NOMO-1 (cell line): ENCODE measurements at regions not wholly inside any gene's neighbourhood (a gene's known extent, or its start where the extent isn't known, plus 50 kb on each side); places are given as distances from the start of the nearest gene placed in this dataset.
A peak's percentile ranks its signal among the peaks of the same experiment; 100 is the strongest.

Experiments
- DNase-seq, 2 experiments: peaks; one replicate each; lab custom pipeline; 2025; ENCODE audit not compliant: unreplicated experiment in 2 of 2; lab: John Stamatoyannopoulos, UW

DNA sequence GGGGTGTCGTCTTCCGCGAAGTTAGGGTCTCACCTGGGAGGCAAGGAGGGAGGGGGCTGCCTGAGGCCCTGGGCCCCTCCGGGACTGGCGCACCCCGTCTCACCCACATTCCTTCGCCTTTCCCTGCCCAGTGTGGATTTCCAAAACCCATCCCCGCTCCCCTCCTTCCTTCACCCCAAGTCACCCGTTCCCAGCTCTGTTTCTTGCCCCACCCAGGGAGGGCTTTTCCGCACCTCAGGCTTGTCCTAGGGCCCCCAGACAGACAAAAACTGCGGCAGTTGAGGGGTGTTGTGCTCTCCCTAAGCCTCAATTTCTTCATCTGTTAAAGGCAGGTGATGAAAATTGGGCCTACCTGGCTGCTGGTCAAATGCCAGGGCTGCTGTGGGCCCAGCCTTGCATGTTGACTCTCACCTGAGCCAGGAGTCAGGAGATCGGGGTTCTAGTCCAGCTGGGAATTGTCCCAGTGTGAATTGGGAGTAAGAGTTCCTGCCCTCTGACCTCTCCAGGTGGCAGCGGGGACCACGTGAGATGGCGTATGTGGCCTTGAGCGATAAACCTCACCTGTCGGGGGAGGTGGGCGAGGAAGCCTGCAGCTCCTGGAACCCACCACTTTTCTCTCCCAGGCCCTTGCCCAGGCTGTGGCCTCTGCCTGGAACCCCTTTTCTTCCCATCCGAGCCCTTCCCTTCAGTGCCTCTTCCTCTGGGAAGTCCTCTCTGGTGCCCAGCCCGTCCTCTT is 143.4 kb upstream of the IER5L start:
- no peak for DNase-seq

DNA sequence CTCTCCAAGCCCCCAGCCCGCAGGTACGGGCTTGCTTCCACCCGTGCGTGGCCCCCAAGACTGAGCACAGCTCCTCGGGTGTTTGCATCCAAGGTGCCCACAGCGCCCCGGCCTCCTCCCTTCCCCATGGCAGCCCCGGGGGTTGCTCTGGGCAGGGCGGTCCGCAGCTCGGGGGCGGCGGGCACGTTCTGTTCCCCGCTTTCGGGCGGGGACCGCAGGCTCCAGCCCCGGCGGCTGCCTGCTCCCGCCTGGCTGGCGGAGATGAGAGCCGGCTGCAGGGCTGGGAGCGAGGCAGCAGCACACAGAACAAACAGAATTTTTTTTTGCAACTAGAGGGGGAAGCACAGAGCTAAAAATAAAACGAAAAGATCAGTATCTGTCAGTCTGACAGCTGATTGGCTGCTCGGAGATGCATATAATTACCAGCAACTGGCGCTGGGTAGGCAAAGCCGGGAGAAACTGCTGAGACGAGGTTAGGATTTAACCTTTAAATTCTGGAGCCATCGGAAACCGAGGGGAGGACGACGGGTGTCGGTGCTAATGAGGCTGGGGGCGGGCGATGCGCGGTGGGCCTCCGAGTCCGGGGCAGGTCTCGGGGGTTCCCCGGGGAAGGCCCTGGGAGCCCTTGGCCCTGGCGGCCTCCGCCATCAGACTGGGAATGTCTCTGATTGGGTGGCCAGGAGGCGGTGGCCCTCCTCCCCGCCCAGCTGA is 142.7 kb upstream of the IER5L start:
- peak; percentile 89 to 93 for DNase-seq

DNA sequence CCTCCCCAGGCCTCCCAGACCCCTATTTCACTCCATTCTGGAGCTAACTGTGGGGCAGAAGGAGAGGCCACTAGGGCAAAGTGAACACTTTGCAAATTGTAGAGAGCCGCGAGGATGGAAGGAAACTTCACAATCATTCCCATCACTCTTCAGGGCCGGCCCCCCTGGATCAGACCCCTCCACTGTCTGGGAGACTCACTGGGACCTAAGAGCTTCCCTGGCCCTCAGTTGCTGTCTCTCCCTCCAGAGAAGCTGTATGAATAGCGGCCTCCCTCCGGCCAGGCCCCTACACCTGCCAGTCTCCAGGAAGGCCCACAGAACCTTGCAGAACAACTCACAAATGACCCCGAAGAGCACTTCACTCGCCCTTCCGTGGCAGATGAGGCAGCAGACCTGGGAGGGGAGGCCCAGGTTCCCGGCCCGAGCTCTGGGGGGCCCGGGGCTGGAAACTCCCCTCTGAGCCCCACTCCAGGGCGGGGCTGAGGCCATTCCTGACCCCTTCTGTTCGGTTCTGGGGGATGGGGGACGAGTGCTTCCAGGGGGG is 141.9 kb upstream of the IER5L start:
- DNase-seq: no peak

DNA sequence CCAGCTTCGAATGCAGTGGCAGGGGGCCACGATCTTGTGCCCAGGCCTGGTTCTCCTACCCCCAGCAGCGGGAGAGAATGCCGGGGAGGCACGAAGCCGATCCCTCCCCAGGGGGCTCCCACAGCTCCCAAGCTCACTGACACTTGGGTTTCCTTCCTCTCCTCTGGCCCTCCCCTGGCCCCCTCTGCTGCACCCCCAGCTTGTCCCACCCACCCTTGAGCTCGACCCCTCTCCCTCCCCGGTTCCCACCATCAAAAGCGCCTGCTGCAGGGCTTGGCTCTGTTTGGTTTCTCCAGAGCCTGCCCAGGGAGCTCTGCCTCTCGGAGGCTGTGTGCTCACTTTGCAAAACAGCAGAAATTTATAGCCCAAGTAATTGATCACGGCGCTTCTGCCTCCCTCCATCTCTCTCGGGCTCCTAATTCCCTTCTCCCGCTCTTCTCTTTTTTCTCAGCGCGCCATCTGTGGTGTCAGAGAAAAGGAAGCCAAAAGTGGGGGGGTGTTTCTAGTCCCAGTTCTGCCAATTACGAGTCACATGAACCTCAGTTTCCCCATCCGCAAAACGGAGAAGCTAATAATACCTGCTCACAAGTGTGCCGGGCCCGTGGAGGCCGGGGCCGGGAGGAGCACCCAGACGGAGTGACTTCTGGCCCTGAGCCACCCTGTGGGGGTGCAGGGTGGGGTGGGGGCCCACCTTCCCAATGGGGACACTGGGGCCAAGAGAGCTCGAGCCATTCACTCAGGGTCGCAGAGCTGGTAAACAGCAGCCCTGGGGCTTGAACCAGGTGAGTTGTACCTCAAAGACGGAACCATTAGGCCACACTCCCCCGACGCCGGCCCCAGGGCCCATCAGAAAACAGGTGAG is 141.2 kb upstream of the IER5L start:
- DNase-seq: no peak

DNA sequence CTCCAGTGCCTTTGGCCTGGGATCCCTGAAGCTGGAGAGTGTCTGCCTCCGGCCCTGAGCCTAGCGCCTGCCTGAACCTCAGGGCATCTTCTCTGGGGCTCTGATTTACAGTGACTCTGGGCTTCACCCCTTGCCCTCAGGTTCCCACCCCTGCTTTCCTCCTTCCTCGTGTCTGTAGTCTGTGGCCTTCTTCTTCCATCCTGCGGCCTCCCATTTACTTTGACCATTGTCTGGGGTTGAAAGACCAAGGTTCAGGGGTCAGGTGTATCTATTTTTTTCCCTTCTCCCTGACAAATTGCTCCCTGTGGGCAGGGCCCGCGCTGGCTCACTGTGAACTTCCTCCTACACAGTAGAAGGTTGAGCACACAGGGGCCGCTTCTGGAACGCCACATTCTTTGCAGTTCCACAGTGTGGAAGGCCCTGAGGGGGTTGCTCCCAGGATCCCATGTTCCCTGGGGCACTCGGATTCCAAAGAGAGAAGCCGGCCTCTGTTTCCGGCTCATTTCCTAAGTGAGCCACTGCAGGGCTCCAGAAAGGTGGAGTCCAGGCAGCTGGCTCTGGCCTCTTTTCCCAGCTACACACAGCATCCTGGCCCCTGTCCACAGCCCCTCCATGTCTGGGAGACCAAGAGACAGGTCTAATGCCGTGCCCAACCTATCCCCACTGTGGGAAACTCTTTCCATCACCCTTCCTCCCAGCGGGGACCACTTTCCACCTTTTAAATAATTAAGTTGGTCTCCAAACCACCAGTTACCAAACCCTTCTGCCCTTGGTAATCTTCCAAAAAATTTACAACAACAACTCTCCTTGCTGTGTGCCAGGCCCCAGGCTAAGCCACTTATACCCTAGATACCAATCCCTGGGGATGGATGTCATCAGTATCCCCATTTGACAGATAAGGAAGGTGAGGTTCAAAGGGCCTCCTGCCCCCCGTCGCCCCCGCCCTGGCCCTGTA is 140.3 kb upstream of the IER5L start:
- no peak for DNase-seq

DNA sequence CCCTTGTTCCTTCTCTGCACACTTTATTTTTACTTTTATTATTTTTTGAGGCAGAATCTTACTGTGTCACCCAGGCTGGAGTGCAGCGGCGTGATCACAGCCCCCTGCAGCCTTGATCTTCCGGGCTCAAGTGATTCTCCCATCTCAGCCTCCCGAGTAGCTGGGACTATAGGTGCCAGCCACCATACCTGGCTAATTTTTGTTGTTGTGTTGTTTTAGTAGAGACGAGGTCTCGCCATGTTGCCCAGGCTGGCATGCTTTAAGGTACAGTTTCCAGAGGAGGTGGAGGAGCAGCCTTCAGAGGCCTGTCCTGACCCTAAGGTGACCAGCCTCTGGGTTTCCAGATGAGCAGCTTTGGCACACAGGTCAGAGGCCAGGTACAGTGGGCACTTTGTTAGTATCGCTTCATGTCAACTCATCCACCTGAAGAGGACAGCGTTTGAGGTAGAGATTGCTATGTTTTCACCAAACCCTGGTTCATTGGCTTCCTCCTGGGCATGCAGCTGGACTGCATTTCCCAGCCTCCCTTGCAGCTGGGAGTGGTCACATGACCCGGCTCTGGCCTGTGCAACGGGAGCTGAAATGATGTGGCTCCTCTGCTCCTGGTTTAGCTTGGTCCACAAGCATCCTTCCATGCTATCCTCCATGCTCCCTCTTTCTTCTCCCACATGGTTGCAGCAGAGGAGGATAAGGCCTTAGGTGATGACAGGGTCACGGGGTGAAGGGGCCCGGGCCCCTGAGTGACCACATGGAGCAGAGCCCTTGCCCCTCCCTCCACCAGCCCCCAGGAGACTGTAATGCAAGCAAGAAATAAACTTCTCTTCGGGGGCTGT is 139.3 kb upstream of the IER5L start:
- DNase-seq: no peak

DNA sequence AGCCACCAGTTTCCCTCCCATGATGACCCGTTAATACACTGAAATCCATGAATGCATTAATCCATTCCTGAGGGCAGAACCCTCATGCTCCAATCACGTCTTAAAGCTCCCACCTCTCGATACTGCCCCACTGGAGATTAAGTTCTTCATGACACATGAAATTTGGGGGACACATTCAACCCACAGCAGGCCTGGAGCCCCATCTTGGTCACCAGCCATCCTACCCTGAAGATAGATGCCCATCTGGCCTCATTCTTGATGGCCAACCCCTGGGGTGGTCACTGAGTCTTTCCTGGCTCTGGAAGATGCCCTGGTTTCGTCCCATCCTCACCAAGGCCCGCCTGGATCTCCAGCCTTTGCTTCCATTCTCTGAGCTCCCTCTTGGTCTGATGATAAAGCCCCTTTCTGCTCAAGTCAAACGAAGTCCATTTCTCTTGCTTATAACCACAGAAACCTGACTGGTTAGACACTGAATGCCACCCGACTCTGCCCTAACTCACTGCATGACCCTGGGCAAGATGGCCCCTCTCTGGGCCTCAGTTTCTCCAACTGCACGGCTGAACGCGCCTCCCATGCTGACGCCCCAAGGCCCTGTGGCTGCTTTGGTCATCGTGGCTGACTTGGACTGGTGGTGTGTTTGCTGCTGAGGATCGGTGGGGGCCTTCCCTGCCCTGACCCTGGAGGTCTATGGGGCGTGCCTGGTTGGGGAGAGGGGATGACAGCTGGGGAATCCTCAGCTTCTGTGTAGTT is 138.4 kb upstream of the IER5L start:
- no peak for DNase-seq

DNA sequence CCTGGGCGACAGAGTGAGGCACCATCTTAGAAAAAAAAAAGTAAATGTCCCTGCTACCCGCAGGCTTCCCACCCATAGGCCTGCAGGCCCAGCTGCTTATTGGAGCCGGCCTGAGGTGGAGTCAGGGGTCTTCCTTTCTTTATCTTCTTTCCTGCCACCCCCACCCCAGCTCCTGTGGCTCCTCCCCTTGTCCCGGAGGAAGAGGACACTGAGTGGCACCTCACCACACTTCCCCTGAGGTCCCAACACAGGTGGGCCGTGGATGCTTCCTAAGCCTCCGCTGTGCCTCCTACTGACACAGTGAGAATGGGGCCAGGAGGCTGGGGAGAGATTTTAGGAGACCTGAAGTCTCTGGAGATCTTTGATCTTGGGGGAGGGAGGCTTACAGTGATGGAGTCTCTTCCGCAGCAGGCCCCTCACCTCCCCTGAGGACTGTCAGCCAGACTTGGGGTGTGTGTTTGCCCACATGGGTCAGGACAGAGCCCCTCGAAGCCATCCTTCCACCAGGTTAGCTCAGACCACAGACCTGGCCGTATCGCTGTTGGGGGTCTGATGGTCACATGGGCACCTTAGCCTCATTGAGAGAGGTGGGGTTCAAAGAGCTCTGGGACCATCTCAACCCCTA is 135.4 kb upstream of the IER5L start:
- no peak for DNase-seq

DNA sequence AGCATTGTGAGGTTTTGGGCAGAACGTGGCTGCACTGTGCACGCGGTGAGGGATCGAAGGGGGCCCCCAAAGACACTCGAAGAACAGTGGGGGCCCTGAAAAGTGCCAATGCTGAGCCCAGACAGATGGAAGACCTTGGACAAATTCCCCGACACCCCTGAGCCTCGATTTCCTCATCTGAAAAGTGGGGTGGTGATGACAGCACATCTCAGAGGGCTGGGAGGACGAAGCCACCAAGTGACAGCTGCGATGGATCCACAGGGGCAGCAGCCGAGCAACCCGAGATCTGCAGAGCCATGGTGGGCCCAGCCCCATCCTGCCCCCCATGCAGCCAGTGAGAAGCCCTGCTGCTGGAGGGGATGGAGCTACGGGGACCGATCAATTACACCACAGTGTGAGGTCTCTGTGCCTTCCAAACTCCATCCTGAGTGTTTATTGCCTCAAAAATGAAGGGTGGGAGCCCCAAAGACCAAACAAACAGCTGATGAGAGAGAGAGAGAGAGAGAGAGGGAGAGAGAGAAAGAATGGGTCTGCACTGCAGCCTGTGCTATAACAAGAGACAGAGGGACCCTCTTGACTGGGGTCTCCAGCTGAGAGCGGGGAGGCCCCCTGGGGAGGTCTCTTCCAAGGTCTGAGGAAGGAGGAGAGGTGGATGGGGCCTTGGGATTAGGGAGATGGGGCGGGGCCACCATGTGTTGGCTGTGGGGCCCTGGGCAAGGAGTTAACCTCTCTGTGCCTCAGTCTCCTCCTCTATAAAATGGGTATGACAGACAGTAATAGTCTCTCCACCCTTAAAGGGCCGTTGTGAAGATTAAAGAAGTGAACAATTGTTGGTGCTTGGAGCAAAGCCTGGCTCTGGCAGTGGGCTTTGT is 134.4 kb upstream of the IER5L start:
- DNase-seq: no peak

DNA sequence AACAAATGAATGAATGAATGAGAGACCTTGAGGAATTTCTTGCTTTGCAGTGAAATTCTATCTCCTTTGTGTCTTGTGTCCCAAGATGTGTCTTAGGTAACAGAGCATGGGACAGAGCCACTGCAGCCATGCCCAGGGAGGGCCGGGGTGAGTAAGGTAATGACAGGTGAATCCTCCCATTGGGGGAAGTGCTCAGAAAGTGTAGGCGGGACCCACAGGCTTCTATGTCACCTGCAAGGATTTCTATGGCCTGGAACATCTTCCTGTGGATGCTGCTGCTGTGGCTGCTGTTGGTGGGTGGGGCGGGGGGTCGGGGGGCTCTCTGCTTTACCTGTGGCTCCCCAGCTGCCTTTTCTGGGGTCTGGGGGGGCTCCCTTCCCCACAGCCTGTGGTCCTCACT is 133.6 kb upstream of the IER5L start:
- DNase-seq: no peak

DNA sequence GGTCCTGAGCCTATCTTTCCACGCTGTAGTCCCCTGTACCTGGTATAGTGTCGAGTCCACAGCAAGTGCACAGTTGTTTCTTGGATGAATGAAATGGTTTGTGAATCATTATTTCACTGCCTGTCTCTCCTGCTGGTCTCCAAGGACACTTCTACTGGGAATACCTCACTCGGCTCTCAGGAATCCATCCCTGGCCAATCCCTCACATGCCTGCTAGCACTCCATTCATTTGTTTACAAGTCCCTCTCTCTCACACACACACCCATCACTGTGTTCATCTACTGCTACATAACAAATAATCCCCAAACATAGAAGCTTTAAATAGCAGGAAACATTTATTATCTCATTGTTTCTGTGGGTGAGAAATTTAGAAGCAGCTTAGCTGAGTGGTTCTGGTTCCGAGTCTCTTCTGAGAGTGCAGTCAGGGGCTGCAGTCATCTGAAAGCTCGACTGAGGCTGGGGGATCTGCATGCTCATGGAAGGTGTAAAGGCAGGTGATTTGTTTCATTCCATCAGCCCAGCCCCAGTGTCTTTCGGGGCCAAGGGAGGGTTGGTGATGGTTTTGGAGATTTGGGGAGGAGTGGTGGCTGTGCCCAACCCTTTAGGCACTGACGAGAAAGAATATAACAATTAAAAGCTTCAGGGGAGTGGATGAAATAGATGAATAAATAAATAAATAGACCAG is 132.7 kb upstream of the IER5L start:
- no peak for DNase-seq

DNA sequence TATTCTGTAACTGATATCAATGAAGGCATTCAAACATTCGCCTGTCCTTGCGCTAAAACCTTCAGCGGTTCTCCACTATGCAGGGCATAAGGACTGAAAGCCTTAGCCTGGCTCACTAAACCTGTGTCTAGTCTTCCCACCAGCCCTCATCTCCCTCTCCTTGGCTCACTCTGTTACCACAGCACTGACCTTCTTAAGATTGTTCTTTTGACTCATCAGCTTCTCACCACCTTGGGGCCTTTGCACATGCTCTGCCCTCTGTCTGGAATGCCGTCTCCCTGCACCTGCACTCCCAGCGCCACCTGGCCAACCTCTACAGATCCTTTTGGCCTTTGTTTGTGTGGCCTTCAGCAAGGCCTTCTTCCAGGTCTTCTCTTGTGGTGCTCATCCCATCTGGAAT is 131.8 kb upstream of the IER5L start:
- DNase-seq: no peak

DNA sequence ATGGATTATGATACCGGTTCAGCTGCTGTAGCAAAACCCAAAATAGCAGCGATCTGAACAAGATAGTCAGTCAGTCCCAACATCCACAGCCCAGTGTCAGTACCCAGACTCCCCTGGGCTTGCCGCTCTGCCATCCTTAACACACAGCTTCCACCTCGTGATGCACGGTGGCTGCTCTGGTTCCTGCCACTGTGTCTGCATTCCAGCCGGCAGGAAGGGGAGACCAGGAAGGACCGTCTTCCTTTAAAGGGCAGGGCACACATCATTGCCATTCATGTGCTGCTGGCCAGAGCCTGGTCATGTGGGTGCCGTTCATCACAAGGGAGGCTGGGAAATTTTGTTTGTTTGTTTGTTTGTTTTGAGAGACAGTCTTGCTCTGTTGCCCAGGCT is 131.0 kb upstream of the IER5L start:
- DNase-seq: no peak

DNA sequence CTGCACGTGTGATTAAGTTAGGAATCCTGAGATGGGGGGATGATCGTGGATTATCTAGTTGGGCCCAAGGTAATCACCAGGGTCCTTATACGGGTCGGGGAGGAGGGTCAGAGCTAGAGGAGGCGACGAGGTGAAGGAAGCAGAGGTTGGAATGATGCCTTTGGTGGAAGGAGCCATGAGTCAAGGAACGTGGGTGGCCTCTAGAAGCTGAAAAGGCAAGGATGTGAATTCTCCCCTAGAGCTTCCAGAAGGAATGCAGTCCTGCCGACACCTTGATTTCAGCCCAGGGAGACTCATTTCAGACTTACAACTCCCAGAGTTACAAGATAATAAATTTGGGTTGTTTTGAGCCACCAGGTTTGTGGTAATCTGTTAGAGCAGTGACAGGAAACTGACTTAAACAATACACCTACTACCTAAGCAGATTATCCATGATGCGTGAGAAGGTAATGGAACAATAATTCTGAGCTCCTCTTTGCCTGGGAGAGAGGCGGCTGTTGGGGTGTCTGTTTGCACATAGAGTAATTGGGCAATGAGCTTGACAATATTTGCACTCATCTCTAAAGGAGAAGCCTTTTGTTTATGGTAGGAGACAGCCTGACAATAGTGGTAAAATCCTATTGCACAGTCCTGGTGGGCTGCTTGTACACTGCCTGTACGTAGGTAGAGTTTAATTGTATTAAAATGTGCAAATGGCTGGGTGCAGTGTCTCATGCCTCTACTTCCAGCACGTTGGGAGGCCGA is 129.3 kb upstream of the IER5L start:
- DNase-seq: no peak

DNA sequence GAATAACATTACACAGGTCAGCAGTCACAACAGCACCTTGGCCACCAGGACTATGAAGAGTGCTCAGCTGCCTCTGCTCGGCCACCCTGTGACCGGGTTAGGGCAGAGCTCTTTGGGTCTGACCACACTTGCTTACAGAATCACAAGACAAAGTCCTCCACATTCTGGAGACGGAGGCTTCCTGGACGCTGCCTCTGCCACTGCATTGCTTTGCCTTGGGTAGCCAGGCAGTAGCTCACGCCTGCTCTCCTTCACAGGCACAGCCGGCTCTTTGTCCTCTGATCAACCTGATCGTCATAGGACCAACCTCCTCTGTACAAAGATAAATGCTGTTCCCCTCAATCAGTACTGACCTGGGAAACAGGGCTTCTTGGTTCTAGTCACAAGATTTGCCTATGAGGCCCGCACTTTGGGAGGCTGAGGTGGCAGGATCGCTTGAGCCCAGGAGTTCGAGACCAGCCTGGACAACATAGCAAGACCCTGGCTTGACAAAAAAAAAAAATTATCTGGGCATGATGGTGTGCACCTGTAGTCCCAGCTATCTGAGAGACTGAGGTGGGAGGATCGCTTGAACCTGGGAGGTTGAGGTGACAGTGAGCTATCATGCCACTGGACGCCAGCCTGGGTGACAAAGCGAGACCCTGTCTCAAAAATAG is 128.4 kb upstream of the IER5L start:
- no peak for DNase-seq

DNA sequence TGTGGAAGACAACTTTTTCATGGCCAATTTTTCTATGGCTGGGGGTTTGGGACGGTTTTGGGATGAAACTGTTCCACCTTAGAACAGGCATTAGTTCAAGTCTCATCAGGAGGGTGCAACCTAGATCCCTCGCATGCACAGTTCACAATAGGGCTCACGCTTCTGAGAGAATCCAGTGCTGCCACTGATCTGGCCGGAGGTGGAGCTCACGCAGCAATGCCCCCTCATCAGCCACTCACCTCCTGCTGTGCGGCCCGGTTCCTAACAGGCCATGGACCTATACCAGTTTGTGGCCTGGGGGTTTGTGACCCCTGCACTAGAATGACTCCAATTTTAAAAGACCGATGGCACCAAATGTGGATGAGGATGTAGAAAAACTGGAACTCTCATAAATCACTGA is 127.2 kb upstream of the IER5L start:
- no peak for DNase-seq
